GM20000 (cell line): ENCODE measurements at regions not wholly inside any gene's neighbourhood (a gene's known extent, or its start where the extent isn't known, plus 50 kb on each side); places are given as distances from the start of the nearest gene placed in this dataset.
A peak's percentile ranks its signal among the peaks of the same experiment; 100 is the strongest.

Source experiments
- DNase-seq: peaks from one replicate; pipeline ENCODE4 v3.0.0; 2012; ENCODE audit warnings: low spot score
- TF ChIP-seq, protein P1 (sequence below): IDR thresholded peaks from 2 replicates; pipeline ENCODE4 v1.5.1; 2012; ENCODE audit warnings: mild to moderate bottlenecking, control low read depth; ENCODE audit errors: extremely low read depth, missing control alignments

DNA sequence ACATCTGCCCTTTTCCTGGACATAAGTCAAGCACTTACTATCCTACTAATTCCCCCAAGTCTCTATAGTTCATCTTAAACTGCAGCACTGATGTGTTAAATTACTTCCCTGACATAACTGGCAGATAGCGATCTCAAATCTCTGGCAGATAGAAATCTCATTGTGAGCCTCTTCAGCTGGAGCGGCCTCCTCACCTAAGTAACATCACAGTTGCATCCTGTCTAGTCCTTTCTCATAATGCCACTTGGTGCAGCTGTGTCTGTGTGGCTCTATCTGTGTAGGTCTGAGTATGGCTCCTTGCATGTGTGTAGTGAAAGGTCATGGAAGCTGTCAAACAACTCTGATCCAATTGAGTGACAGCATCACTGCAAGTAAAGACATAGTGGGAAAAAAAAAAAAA lies 53.6 kb upstream of the FST start:
- no peak for DNase-seq
- TF ChIP-seq, protein P1, sequence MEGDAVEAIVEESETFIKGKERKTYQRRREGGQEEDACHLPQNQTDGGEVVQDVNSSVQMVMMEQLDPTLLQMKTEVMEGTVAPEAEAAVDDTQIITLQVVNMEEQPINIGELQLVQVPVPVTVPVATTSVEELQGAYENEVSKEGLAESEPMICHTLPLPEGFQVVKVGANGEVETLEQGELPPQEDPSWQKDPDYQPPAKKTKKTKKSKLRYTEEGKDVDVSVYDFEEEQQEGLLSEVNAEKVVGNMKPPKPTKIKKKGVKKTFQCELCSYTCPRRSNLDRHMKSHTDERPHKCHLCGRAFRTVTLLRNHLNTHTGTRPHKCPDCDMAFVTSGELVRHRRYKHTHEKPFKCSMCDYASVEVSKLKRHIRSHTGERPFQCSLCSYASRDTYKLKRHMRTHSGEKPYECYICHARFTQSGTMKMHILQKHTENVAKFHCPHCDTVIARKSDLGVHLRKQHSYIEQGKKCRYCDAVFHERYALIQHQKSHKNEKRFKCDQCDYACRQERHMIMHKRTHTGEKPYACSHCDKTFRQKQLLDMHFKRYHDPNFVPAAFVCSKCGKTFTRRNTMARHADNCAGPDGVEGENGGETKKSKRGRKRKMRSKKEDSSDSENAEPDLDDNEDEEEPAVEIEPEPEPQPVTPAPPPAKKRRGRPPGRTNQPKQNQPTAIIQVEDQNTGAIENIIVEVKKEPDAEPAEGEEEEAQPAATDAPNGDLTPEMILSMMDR = no peak

DNA sequence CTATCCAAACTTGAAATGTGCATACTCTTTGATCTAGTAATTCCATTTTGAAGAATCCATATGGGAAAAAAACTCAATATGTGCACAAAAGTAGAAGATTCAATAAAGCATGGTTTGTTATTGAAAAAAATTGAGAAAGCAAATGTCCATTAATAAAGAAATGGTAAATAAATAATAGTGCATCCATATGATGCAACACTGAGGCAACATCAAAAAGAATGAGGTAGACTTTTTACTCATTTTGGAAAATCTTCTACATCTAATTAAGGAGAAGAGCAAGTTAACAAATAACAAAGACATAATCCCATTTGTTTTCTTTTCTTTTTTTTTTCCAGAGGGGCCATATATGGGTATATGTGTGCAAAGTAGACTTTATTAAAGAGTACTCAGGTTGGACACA lies 52.5 kb upstream of the FST start:
- no peak for DNase-seq
- TF ChIP-seq, protein P1 = no peak

DNA sequence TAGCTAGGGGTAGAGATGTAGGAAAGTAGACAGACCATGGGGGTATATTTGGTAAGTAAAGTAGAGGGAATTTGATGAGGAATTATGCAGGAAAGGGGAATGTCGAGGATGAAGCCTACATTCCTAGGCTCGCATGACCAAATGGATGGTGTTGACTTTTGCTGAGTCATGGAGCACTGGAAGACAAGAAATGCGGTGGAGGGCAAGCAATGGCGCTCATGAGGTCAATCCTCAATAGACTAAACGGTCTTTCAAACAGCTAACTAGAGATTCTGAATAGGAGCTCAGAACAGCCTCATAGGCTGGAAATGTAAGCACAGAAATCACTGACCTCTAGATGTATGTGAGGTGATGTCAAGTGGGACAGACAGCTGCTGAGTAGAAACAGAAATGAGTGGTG lies 50.7 kb upstream of the FST start:
- DNase-seq = no peak
- TF ChIP-seq, protein P1 = no peak

DNA sequence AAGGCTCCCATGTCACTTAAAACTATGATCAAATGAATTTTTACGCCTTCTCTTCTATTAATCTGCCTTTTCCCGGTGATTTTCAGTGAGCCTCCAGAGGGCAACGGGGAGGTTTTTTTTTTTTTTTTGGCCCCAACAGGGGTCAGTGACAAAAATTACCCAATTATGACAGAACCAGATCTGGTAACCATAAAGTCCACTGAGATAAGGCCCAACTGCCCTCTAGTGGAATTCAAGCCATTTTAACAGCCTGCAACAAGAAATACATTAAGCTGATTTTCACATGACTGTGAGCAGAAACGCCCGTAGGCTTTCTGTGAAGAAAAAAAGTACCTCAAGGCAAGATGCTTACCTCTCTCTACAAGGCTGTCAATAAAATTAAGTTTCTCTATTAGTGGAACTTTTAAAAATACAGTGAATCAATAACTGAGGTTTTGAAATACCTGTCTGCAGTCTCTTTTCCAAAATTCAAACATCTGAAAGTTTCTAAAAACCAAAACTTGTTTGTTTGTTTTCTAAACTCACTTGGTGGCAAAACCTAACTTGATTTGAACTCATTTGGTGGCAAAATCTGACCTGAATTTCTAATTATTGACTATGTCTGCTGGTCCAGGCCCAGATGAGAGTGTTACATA lies 49.7 kb upstream of the FST start:
- no peak for DNase-seq
- TF ChIP-seq, protein P1 = peak; percentile 12
